HG03280 (cell line): ENCODE measurements at regions not wholly inside any gene's neighbourhood (a gene's known extent, or its start where the extent isn't known, plus 50 kb on each side); places are given as distances from the start of the nearest gene placed in this dataset.
A peak's percentile ranks its signal among the peaks of the same experiment; 100 is the strongest.
"Not testable (repeated sequence)": the region's sequence is repeated elsewhere in the genome, so short reads cannot be mapped to it uniquely, and the experiment has no call there.

Source experiments
- ATAC-seq: cut with Tn5 transposase; IDR thresholded peaks from one replicate; pipeline ENCODE4 v1.9.1; 2021; ENCODE audit warnings: mild to moderate bottlenecking, moderate library complexity; ENCODE audit not compliant: unreplicated experiment

DNA sequence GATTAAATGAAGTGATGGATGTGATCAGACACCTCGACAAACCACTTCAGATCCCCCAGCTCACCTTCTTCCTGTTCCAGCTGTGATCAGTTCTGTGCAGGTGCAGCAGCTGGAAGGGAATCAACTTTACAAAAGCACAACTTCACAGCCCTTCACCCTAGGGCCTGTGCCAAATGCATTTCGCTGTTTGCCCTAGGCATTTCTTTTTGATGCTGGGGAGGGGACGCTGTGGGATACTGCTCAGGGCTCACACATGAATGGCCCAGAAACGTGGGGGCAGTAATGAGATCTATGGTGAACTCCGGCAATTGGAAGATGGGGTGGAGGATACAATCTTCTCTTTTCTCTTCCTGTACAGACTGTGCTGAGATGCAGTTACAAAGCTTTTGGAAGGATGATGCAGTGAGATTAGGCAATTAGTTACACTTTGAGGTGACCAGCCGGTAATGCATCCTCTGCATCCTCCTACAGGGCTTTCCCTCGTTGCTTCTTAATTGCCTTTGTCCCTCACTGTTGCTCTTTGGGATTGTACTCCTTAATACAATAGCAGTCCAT lies 215.1 kb upstream of the PITX2 start:
- ATAC-seq = no peak

DNA sequence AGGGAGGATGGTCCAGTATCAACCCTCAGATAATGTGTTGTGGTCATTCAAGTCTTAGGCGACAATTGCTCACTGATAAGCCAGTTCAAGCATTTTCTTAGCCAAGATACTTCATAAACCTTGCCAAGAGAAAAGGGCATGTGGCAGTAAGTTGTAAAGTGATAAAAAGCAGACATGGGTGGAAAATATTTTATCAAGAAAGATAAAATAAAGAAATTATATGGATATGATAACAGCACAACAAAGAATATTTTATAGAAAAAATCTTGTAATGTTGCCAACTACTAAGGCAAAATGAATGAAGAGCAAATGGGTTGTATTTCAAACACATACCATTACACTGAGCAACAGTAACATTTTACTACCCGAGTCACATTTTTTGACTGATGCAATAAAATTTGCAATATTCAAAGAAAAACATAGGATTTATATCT lies 217.4 kb upstream of the PITX2 start:
- ATAC-seq = no peak

DNA sequence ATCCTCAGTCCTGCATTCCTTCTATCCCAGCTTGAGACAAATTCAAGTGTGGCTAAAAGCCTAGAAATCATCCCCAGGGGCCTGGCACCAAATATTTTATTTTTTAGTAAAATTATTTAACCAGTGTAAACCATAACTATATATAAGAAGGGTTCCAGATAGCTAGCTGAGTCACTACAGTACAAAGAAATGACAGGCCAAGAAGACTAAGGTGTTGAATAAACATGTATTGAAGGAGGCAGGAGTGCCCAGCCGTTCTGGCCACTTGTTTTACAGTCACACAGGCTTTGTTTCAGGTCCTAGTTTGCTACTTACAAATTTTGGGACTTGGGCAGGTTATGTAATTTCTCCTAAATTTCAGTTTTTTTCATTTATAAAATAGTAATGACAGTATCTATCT lies 225.9 kb upstream of the PITX2 start:
- ATAC-seq = no peak

DNA sequence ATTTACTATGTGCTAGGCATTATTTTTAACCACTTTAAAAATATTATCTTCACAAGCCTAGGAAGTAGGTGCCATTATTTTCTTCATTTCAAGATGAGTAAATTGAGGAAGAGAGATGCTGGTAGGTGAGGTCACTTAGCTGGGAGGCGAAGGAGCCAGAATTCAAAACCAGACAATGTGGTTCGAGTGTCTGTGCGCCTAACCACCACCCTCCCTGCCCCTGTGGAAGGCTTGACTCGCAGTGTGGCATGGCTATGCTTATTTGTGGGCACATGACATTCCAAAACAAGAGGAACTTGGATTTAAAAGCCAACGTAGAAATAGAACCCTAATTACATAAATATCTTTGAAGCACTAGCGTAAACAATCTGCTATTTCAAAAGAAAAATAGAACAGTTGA lies 226.6 kb upstream of the PITX2 start:
- ATAC-seq = no peak

DNA sequence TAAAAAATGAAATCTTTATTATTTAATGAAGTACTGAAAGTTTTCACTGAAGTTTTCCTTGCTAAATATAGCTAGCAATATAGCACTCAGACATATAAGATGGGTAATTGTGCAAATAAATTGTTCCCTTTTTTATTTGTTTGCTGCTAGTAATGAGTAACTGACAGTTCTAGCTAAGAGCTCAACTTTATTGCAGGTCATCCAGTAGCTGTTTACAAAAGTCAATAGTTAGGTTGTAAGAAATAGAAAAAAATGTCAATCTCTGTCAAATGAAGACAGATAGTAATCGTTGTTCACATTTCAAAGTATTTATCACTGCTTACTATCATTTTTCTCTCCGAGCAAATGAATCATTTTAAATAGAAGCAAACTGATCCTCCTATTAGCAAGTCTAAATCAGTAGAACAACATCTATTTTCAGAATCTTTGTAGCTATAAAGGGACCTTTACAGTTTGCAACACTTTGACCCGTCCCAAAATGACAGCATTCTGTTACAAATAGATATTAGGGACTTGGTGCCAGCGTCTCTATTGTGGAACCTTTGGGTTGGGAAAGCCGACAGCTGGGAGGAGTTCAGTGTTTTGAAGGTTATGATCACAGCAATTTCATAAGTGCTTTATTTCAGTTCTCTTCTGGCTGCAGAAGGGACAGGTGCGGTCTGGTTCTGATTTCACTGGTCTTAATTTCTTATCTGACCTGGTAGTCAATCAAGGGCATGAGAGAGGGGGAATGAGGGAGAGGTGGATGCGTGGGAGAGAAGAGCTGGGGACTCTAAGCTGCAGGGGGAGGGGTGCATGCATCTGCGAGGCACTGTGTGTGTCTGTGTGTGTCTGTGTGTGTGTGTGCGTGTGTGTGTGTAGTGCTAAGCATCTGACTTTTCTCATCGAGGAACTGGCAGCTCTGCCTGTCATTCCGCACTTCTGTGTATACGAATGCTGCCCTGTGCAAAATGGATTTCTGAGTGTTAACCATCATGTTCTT lies 227.9 kb upstream of the PITX2 start:
- ATAC-seq = no peak

DNA sequence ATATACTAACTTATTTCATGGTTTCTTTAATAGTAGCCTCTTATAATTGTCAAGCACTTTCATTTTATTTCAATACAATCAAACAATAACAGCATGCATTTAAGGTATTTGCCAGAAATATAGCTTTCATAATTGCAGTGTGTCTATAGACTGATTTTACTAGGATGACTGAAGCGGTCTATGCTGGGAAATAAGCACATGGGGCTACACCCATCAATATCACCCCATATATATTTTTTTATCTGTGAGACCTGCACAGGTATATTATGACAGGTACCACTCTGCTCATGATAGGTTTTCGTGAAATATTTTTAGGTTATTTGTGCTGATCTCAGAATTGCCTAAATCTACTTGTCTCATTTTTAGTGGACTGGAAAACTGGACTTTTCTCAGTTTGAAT lies 229.1 kb upstream of the PITX2 start:
- ATAC-seq = no peak

DNA sequence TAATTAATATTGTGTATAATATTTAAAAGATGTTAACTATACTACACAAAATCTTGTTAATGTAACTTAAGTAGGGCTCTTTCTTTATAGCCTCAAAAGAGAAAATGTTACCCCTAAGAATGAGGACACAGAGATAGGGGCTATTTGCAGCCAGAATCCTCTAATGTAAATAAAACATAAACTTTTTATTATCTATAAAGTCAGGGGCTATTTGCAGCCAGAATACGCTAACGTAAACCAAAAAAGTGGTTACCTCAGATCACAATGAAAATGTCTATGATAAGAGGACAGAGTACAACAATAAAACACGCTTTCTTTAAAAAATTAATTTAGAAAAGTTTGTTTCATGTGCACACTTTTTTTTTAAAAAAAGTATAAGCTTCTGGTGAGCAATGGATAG lies 229.9 kb upstream of the PITX2 start:
- no peak for ATAC-seq

DNA sequence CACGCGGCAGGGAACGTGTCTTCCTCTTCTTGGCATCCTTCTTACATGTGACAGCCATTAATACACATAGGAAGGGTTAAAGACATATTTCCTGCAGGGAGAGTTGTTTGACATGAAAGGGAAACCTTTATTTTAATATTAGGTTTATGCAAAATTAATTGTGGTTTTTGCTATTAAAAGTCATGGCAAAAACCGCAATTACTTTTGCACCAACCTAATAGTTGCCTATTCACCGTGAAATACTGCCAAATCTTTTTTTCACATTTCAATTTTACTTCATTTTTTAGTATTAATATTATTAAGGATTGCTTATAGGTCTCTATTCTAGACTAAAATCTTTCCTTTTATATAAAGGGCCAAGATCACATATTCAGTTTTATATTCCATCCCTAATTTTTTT lies 230.4 kb upstream of the PITX2 start:
- ATAC-seq = no peak

DNA sequence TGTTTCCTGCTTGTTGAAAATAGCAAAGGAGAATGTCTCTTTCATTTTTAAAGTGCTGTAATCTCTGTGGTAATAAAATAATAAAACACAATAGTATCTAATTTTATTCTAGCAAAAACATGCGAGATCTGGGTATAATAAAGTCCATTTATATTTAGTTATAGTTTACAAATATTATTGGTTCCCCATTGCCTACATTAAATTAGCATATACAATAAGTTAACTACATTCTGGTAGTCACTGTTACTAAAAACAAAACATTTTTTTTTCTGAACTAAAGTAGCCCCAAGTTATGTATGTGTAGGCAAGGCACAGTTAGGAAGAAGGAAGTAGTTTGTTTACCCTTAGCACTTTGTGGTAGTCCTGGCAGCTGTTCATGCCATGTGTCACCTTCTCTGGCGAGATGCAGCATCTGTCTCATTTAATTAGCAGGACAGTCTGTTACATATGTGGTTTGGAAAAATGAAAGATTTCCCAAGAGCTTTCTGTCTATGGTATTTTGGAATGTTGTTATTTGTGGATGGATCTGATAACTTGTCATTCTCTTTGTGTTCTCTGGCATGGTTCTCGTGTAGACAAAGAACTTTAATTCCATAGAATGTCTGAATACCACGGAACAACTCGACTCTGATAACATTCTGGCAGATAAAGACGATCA lies 231.3 kb upstream of the PITX2 start:
- ATAC-seq = no peak

DNA sequence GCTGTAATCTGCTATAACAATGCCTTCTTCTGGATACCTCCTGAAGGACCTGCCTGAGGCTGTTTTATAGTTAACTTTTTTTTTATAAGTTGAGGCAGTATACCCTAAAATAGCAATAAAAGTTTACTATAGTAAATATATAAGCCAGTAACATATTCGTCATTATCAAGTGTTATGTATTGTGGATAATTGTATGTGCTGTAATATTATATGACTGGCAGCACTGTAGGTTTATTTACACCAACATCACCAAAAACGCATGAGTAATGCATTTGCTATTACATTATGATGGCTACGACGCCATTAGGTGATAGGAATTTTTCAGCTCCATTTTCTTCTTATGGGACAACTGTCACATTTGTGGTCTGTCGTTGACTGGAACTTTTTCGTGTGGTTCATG lies 237.2 kb upstream of the PITX2 start:
- no peak for ATAC-seq

DNA sequence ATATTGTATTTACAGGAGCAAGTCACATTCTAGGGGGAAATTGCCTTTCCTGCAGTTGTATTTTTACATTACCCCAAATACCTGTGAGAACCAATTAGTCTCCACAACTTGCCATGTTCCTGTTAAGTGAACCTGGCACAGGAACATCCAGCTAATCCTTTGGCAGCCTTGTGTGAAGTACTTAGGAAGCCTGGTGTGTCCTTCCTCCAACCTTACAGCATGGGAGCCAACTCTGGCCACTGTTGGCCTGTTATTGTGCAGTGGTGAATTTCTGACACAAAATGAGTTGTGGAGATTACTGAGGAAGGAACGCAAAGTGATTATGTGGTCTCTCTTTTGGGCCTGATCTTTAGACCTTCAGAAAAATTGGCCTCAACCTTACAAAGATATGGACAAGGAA lies 238.0 kb upstream of the PITX2 start:
- no peak for ATAC-seq

DNA sequence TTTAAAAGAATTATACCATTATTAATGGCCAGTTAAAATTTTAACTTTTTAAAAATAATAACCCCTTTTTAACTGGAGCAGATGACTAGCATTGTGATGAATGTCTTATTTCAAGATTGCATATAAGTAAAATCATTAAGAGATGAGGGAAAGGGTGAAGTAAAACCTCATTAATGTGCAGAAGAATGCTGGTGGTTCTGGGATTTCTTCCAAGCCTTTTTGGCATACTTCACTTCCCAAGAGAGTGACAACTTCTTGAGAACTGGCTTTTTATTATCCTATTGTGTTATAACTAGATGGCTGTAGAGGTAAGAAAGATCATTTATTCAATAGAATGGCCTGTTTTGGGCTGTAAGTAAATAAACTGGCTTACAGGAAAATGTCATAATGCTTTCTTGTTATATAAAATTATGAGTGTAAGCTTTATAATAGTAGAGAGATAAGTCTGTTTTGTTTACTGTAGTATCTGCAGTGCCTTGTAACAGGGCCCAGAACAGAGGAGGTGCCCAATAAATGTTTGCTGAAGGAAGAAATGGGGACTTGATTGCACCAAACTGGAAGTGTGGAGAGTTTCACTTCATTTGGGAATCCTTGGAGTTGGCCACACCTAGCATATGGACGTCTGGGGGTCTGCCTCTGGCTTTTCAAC lies 242.9 kb upstream of the PITX2 start:
- no peak for ATAC-seq

DNA sequence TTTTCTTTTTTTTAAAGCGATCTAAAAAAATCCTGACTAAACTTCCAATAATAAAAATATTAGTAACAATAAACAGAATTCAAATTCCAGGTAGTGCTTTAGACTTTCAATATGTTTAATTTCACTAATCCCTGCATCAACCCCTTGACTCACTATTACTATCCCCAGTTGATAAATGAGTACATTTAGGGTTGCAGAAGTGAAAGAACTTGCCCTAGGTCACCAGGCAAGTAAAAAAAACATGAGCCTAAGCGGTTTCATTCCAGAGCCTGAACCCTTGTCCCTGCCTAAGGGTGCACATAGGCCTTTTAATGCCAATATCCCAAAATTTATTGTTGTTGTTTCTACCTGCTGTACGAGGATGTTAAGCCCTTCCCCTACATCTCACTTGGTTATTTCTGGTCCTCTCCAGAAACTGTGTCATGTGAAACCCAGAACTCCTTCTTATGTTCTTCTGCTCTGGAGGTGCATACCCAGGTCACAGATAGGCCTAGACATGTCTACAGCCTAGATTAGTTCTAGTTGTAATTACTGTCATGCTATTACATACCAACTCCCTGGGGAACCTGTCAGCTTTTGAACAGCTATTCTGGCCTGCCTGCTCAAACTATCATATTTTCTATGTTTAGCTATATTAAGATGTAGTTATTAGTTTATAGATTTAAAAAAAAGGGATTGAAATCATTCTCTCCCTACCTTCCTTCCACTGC lies 244.5 kb upstream of the PITX2 start:
- peak; percentile 67 for ATAC-seq

DNA sequence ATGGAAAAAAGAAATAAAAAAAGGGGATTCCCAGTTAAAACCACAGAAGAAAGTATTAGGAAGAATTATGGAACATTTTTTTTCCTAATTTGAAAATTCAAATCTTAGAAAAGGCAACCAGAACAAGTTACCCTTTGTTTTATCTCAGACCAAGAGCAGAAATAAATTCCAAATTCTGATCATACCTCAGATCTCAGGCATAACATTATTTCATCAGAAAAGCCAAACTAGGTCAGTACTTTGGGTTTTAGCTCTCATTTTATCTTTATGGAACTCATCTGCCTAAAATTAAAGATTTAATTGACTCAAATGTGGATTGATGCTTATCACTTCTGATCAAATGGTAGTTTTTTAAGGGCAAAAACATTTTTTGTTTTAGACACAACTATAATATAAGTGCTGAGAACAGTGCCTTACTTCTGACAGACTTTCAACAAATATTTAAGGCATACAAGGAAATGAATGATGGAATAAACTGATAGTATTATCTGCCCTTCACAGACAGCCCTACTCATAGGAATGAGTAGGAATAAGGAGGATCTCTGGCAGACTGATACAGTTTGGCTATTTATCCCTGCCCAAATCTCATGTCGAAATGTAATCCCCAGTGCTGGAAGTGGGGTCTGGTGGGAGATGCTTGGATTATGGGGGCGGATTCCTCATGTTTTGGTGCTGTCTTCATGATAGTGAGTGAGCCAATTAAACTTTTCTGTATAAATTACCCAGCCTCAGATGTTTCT lies 245.3 kb upstream of the PITX2 start:
- no peak for ATAC-seq

DNA sequence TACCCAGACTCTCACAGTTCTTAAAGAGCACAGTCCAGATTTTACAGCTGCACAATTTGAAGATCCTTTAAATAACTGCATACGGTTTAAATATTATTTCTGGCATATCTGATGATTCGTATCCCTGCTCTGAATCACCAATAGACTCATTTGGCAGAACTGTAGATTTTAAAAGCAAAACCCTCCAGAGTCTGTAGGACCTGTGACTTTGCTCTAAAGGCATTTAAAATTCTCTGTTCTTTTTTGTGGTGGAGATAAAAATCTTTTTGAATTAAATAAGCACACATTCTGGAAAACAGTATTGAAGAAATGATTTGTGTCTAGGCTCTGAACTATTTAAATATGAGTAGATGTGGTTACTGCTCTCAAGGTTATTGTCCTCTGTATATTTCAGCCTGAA lies 246.2 kb upstream of the PITX2 start:
- ATAC-seq = no peak

DNA sequence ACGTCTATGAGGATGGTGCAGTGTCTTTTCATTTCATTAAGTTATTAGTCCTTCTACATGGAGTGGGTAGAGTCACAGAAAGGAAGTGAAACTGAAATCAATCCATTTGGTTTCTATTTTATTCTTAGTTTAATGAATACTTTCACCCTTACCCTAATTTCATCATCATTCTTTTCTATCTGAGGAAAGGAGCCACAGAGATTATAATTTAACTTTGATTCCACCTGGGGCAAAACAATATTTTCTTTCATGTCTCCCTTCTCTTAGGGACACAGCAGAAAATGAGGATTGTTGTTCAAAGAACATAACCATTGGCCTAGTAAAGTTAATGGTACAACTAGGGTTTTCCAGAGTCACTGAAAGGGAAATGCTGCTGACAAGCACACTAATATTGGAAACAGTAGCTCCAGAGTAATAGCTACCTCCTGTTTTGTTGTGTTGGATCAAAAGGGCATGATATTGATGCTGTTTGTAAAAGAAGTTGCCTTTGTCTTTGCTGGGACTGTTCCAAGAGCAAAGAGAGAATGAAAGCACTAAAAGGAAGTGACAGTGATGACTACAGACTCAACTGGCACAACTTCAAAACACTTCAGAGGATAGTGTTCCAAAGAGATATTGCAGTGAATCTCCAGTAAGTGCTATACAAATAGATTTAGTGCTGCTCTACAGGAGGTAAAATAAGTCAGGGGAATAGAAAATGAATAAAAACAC lies 247.1 kb upstream of the PITX2 start:
- peak; percentile 67 for ATAC-seq

DNA sequence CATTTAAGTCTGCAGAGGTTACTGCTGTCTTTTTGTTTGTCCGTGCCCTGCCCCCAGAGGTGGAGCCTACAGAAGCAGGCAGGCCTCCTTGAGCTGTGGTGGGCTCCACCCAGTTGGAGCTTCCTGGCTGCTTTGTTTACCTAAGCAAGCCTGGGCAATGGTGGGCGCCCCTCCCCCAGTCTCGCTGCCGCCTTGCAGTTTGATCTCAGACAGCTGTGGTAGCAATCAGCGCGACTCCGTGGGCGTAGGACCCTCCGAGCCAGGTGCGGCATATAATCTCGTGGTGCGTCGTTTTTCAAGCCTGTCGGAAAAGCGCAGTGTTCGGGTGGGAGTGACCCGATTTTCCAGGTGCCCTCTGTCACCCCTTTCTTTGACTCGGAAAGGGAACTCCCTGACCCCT lies 253.3 kb upstream of the PITX2 start:
- not testable (repeated sequence) for ATAC-seq

DNA sequence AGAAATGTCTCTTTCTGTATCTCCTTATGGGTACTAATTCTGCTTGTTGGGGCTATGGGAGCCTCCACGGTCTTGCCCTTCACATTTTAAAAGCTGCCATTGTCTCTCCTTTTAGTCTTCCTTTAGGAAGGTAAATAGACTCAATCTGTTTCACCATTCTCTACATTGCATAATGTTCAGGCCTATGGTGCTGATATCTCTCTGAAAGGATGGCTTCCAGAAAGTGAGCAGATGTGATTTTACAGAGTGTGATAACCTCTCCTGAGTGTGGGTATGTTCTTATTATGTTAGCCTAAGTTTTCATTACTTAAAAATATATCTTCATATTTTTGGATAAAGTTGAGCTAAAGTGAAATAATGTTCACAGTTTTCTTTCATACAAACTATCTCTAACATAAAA lies 254.0 kb upstream of the PITX2 start:
- no peak for ATAC-seq

DNA sequence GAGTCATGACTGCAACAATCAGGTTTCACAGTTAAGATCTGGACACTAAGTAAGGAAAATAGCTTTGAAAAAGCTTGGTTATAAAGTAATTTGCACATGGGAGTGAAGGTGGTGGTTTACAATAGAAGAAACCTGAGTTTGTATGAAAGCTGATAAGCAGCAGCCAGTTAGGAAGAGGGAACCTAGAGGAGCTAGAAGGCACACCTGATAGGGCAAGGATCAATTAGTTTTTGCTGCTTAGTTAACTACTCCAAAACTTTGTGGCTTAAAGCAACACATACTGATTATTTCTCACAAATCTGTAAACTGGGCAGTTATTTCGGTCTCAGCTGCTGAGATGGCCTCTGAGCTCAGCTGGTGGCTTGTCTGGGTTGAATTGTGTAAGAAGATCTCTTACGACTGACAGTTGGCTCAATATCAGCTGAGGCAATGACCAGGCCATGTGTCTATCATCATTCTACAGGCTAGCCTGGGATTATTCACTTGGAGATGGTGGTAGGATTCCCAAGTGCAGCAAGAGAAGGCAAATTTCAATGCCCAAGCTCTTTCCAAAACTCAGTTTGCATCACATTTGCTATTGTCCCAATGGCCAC lies 255.0 kb upstream of the PITX2 start:
- no peak for ATAC-seq
